Hematopoietic multipotent progenitor cell treated with erythropoietin and hydrocortisone succinate and interleukin-3 and kit ligand, for 17 days (in vitro differentiated cells): ENCODE measurements at regions not wholly inside any gene's neighbourhood (a gene's known extent, or its start where the extent isn't known, plus 50 kb on each side); places are given as distances from the start of the nearest gene placed in this dataset.

Source experiments
- DNase-seq: peaks from one replicate; pipeline ENCODE4 v3.0.0-alpha.2; 2015; ENCODE audit warnings: low spot score

GRCh38 chr16:25311950-25312349 lies 54.3 kb upstream of the ZKSCAN2 start:
- DNase-seq: no peak

- no peak for DNase-seq
Observed at GRCh38 chr16:25311039-25311438, 53.4 kb upstream of the ZKSCAN2 start.
